Kidney (tissue), 13 donors: ENCODE measurements at regions not wholly inside any gene's neighbourhood (a gene's known extent, or its start where the extent isn't known, plus 50 kb on each side); places are given as distances from the start of the nearest gene placed in this dataset.

Source experiments
- DNase-seq, 5 donors: peaks; one replicate each; pipeline ENCODE4 v3.0.0-alpha.2; 2013 to 2020
- FAIRE-seq: peaks from 2 replicates; lab custom pipeline; 2012; peaks lifted over from hg19 to GRCh38; lab: Jason Lieb, UNC
- H3K27ac ChIP-seq, 2 donors: one replicate each; pipeline ENCODE4 v1.7.0; 2013; ENCODE audit warnings: low read depth in 2 of 2, low read length in 2 of 2, inconsistent platforms in 1 of 2
- H3K27me3 ChIP-seq: one replicate; pipeline ENCODE4 v1.7.1; 2013; ENCODE audit warnings: low read length, inconsistent platforms; ENCODE audit not compliant: control insufficient read depth, insufficient read depth
- H3K36me3 ChIP-seq, 3 donors: one replicate each; pipeline versions ENCODE4 v1.7.0 to v1.7.1; 2013; ENCODE audit warnings: low read length in 3 of 3, control low read depth in 1 of 3, inconsistent platforms in 1 of 3; ENCODE audit not compliant: insufficient read depth in 3 of 3, control insufficient read depth in 2 of 3
- H3K4me1 ChIP-seq, 3 donors: one replicate each; pipeline versions ENCODE4 v1.7.0 to v1.7.1; 2013; ENCODE audit warnings: low read length in 3 of 3, inconsistent platforms in 1 of 3, low read depth in 1 of 3; ENCODE audit not compliant: control insufficient read depth in 2 of 3, insufficient read depth in 2 of 3
- H3K4me3 ChIP-seq, 3 donors: one replicate each; pipeline versions ENCODE4 v1.7.0 to v1.8.1; 2013; ENCODE audit warnings: low read length in 3 of 3, control low read depth in 1 of 3, inconsistent platforms in 1 of 3
- H3K9ac ChIP-seq, 3 donors: one replicate each; pipeline versions ENCODE4 v1.7.0 to v1.7.1; 2013; ENCODE audit warnings: low read length in 3 of 3, control low read depth in 1 of 3, inconsistent platforms in 1 of 3
- H3K9me3 ChIP-seq, 3 donors: one replicate each; pipeline versions ENCODE4 v1.7.0 to v1.7.1; 2013; ENCODE audit warnings: low read length in 3 of 3, control low read depth in 1 of 3, inconsistent platforms in 1 of 3; ENCODE audit not compliant: control insufficient read depth in 2 of 3, insufficient read depth in 1 of 3
- intact Hi-C: fragments of 100-400 bp; cut with DNase I; formaldehyde crosslinking; loops from one replicate; pipeline ENCODE4 v1.11.1; 2022
- TF ChIP-seq, protein P1 (sequence below): IDR thresholded peaks from 3 replicates; pipeline ENCODE4 v1.5.1; 2012; ENCODE audit warnings: mild to moderate bottlenecking, moderate library complexity, borderline replicate concordance; ENCODE audit not compliant: insufficient read depth; ENCODE audit errors: extremely low read depth
- donor health status: control.
- donor health status: control.
- donor health status: control.
- donor health status: control.
- donor health status: control.
- donor health status: DM: yes; HTN: yes; CAD: no.
- donor health status: Normal renal cell carcinoma (clear cell type).

- Histone ChIP-seq H3K9me3 (no peaks in the 10 kb centered on the region), H3K4me3 (no peak overlapping the region), H3K27ac (no peak overlapping the region), H3K36me3 (no peaks in the 10 kb centered on the region), H3K27me3 (no peaks in the 10 kb centered on the region), H3K9ac (no peak overlapping the region), H3K4me1 (no peaks in the 10 kb centered on the region)
- TF ChIP-seq, protein P1, sequence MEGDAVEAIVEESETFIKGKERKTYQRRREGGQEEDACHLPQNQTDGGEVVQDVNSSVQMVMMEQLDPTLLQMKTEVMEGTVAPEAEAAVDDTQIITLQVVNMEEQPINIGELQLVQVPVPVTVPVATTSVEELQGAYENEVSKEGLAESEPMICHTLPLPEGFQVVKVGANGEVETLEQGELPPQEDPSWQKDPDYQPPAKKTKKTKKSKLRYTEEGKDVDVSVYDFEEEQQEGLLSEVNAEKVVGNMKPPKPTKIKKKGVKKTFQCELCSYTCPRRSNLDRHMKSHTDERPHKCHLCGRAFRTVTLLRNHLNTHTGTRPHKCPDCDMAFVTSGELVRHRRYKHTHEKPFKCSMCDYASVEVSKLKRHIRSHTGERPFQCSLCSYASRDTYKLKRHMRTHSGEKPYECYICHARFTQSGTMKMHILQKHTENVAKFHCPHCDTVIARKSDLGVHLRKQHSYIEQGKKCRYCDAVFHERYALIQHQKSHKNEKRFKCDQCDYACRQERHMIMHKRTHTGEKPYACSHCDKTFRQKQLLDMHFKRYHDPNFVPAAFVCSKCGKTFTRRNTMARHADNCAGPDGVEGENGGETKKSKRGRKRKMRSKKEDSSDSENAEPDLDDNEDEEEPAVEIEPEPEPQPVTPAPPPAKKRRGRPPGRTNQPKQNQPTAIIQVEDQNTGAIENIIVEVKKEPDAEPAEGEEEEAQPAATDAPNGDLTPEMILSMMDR: no peak
- FAIRE-seq (no peak), DNase-seq (no peak)
- intact Hi-C loops: loop anchor here (10.0 kb wide), 2 partner anchors 1024 to 1184 kb away; no protein-coding TSS in a partner anchor
Measured at GRCh38 chr9:19920401-19920800, 131.6 kb upstream of the SLC24A2 start.

- Histone ChIP-seq H3K4me3 (no peak overlapping the region), H3K27ac (no peak overlapping the region), H3K36me3 (no peaks in the 10 kb centered on the region), H3K9ac (no peak overlapping the region), H3K9me3 (no peaks in the 10 kb centered on the region), H3K27me3 (no peaks in the 10 kb centered on the region), H3K4me1 (no peaks in the 10 kb centered on the region)
- intact Hi-C loops: no loop called here
- FAIRE-seq (no peak), DNase-seq (no peak)
- TF ChIP-seq, protein P1: no peak
Measured at GRCh38 chr9:19918630-19919029, 129.8 kb upstream of the SLC24A2 start.

DNA sequence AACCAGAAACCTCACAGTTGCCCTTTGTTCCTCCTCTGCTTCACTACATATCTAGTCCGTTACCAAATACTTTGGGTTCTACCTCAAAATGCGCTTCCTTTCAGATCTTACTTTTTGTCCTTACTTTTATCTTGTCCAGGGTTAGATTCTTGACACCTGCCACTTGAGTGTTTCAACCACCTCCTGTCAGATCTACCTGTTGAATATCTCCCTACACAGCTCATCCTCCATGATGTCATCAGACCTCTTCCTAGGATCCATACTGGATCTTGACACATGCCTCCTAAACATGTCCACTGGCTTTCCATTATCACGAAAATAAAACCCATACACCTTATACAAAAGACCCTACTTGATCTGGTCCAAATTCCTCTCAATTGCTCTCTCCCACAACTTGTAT, 125.2 kb upstream of the SLC24A2 start:
- Histone ChIP-seq H3K9ac (no peak overlapping the region), H3K36me3 (no peaks in the 10 kb centered on the region), H3K4me3 (no peak overlapping the region), H3K27me3 (no peaks in the 10 kb centered on the region), H3K27ac (no peak overlapping the region), H3K4me1 (no peaks in the 10 kb centered on the region), H3K9me3 (no peaks in the 10 kb centered on the region)
- intact Hi-C loops: no loop called here
- TF ChIP-seq, protein P1: no peak
- FAIRE-seq (no peak), DNase-seq (no peak)

GRCh38 chr9:19913151-19913550, 124.3 kb upstream of the SLC24A2 start:
- Histone ChIP-seq H3K9me3 (no peaks in the 10 kb centered on the region), H3K4me3 (no peak overlapping the region), H3K27me3 (no peaks in the 10 kb centered on the region), H3K4me1 (no peaks in the 10 kb centered on the region), H3K36me3 (no peaks in the 10 kb centered on the region), H3K27ac (no peak overlapping the region), H3K9ac (no peak overlapping the region)
- intact Hi-C loops: no loop called here
- TF ChIP-seq, protein P1: no peak
- no peak for DNase-seq
- FAIRE-seq: no peak
